ENCODE measurements at regions not wholly inside any gene's neighbourhood (a gene's known extent, or its start where the extent isn't known, plus 50 kb on each side); places are given as distances from the start of the nearest gene placed in this dataset.

DNA sequence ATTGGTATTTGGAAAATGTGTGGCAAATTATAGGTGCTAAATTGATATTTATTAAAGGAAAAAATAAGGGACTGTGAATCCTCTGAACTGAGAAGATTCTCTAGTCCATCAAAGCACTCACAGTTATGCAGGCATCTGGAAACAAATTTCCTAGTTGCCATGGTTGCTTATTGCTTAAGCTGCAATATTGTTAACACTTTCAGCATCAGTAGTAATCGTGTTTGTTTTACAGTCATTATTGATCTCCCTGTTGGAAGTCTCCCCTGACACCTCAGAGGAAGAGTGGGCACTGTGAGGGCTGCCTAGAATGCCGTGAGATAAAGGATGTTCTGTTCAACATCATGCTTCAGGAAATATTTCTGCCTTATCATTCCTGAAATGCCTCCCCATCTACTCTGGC is 2004.3 kb upstream of the ADGRL3 start (continued):
- TF ChIP-seq CHD7 (IDR thresholded peaks at IDR 0.05; ENCODE audit: insufficient replicate concordance, low read length) (no peak), ASH2L (IDR thresholded peaks at IDR 0.05; ENCODE audit: low read length) (no peak), EZH2 (IDR thresholded peaks at IDR 0.05; ENCODE audit: low read depth, low read length, severe bottlenecking) (no peak), BRCA1 (IDR thresholded peaks at IDR 0.05; ENCODE audit: low read depth, low read length) (no peak), TEAD4 (IDR thresholded peaks at IDR 0.05; ENCODE audit: low read depth, low read length) (no peak)
